Naive thymus-derived CD8-positive, alpha-beta T cell (primary cell): ENCODE measurements at regions not wholly inside any gene's neighbourhood (a gene's known extent, or its start where the extent isn't known, plus 50 kb on each side); places are given as distances from the start of the nearest gene placed in this dataset.
"Not testable (repeated sequence)": the region's sequence is repeated elsewhere in the genome, so short reads cannot be mapped to it uniquely, and the experiment has no call there.

Experiments used
- ATAC-seq, 2 donors: fragments of 150-1000 bp; cut with Tn5 transposase in 1 of 2; sonication (Bioruptor Pico), chemical (Tn5 transposase) in 1 of 2; 1 replicate in 1 of 2; 2 replicates in 1 of 2; pipeline ENCODE4 v1.10.0; 2021; ENCODE audit warnings: mild to moderate bottlenecking in 2 of 2, moderate library complexity in 2 of 2
- POLR2A ChIA-PET: fragments of 350-600 bp; sonication (Branson Sonifier 250); formaldehyde crosslinking; loops from one replicate; lab custom pipeline; 2021; ENCODE audit warnings: antibody characterized with exemption; lab: Charles Lee
- DNase-seq, 10 donors: peaks; one replicate each; pipeline versions ENCODE4 v3.0.0 to v3.0.0-alpha.2; 2020 to 2022
- H3K27ac Mint-ChIP-seq, 10 donors: one replicate each; pipeline ENCODE4 v1.8.0; 2020 to 2022; ENCODE audit warnings: mild to moderate bottlenecking in 10 of 10, mixed read lengths in 10 of 10, moderate library complexity in 4 of 10, inconsistent platforms in 1 of 10
- H3K27me3 Mint-ChIP-seq, 5 donors: one replicate each; pipeline ENCODE4 v1.8.0; 2021 to 2022; ENCODE audit warnings: mixed read lengths in 5 of 5
- H3K36me3 Mint-ChIP-seq, 3 donors: one replicate each; pipeline ENCODE4 v1.8.0; 2020 to 2022; ENCODE audit warnings: mixed read lengths in 3 of 3, mild to moderate bottlenecking in 2 of 3, inconsistent platforms in 1 of 3
- H3K4me1 Mint-ChIP-seq, 4 donors: one replicate each; pipeline ENCODE4 v1.8.0; 2021 to 2022; ENCODE audit warnings: mixed read lengths in 4 of 4
- H3K4me3 Mint-ChIP-seq, 10 donors: one replicate each; pipeline ENCODE4 v1.8.0; 2020 to 2022; ENCODE audit warnings: mild to moderate bottlenecking in 10 of 10, mixed read lengths in 10 of 10, moderate library complexity in 6 of 10, inconsistent platforms in 1 of 10
- H3K9me3 Mint-ChIP-seq, 9 donors: one replicate each; pipeline ENCODE4 v1.8.0; 2020 to 2022; ENCODE audit warnings: mixed read lengths in 9 of 9, mild to moderate bottlenecking in 3 of 9, inconsistent platforms in 1 of 9, moderate library complexity in 1 of 9

GRCh38 chr15:59819092-59819491, 130.0 kb upstream of the BNIP2 start:
- H3K27ac Mint-ChIP-seq = peak overlapping the region in 1 of 10 donors; percentile 1

DNA sequence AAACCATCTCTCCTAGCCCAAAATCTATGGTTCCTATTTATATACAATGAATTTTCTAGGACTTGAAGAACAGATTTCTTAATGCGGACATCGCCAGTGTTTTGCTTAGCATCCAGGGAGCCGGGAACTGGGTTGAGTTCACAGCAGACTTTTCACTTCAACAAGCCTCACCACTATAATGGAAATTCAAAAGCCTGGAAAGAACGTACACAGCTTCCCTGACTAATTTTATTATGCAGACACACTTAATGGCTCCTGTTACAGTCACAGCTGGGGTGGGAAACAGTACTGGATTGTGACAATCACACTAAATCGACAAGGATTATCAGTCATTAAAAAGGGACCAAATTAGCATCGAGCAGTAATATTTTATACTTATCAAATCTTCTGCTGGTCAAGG, 129.2 kb upstream of the BNIP2 start:
- H3K4me1 Mint-ChIP-seq = peaks cover 10 to 24% (median 20%) of the 10 kb centered on the region in 4 donors
- peaks cover 0 to 8% (median 0%) of the 10 kb centered on the region in 5 donors for H3K27me3 Mint-ChIP-seq
- ATAC-seq = no peak
- no peak for DNase-seq
- no peak overlapping the region for H3K4me3 Mint-ChIP-seq
- POLR2A ChIA-PET = interaction anchor here (0.5 kb wide), 1 partner anchor 580 kb away, joined by 3 read pairs; the partner anchor contains the start of gene ANXA2
- no peak overlapping the region for H3K27ac Mint-ChIP-seq
- H3K9me3 Mint-ChIP-seq = peaks cover 0 to 4% (median 0%) of the 10 kb centered on the region in 9 donors
- H3K36me3 Mint-ChIP-seq = peaks cover 0 to 2% (median 0%) of the 10 kb centered on the region in 3 donors

More at GRCh38 chr15:59819092-59819491, 130.0 kb upstream of the BNIP2 start:
- peaks cover 0 to 9% (median 0%) of the 10 kb centered on the region in 9 donors for H3K9me3 Mint-ChIP-seq
- no peak for DNase-seq
- peaks cover 10 to 18% (median 14%) of the 10 kb centered on the region in 4 donors for H3K4me1 Mint-ChIP-seq
- POLR2A ChIA-PET = interaction anchor here (0.5 to 0.6 kb wide), 2 partner anchors 20 to 579 kb away, joined by 3 read pairs; partner anchors contain the start of gene ANXA2
- peaks cover 0 to 7% (median 0%) of the 10 kb centered on the region in 3 donors for H3K36me3 Mint-ChIP-seq
- H3K27me3 Mint-ChIP-seq = peaks cover 0 to 10% (median 0%) of the 10 kb centered on the region in 5 donors
- ATAC-seq = no peak
- no peak overlapping the region for H3K4me3 Mint-ChIP-seq

DNA sequence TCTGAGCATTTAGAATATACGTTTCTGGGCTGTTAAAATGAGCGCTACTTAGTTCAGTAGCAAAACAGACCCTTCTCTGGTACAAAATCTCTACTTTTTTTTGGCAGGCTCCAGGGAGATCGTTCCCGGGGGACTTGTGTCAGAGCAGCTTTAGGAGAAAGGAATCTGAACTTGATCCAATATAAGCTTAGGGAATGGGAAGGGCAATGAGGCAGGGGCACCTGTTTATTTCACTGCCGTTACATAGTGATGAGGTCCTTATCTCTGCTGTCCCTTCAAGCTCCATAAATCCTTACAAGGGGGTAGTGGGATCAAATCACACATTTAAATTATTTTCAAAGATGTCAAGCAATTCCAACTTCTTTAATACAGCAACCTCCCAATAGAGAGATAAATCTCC, 128.7 kb upstream of the BNIP2 start:
- H3K9me3 Mint-ChIP-seq = no peaks in the 10 kb centered on the region
- peaks cover 12 to 29% (median 25%) of the 10 kb centered on the region in 4 donors for H3K4me1 Mint-ChIP-seq
- H3K27ac Mint-ChIP-seq = no peak overlapping the region
- H3K4me3 Mint-ChIP-seq = no peak overlapping the region
- DNase-seq (no peak), ATAC-seq (no peak)
- H3K27me3 Mint-ChIP-seq = peaks cover 0 to 8% (median 0%) of the 10 kb centered on the region in 5 donors
- H3K36me3 Mint-ChIP-seq = no peaks in the 10 kb centered on the region
- POLR2A ChIA-PET = no interaction called here

- peak overlapping the region in 3 of 10 donors; percentile 35 to 76 (median 45) for H3K27ac Mint-ChIP-seq
Measured at GRCh38 chr15:59817053-59817452, 127.9 kb upstream of the BNIP2 start.

DNA sequence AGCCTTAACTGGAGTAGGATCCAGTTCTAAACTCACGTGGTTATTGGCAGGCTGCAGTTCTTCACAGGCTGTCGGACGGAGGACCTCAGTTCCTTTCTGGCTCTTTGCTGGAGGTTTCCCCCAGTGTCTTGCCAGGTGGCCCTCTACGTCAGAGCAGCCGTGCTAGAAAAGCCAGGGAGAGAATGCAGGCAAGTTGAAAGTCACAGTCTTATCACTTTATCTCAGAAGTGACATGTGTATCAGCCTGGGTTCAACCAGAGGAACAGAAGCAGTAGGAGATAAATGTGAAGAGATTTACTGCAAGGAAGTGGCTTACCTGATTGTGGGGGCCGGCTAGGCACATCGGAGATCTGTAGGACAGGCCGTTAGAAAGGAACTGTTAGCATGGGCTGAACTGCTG, 125.3 kb upstream of the BNIP2 start:
- H3K27me3 Mint-ChIP-seq = peaks cover 0 to 2% (median 0%) of the 10 kb centered on the region in 5 donors
- no peaks in the 10 kb centered on the region for H3K36me3 Mint-ChIP-seq
- peak overlapping the region; percentile 64 to 94 (median 90) for H3K27ac Mint-ChIP-seq
- DNase-seq (peak in 9 of 10 donors; percentile 11 to 71 (median 66)), ATAC-seq (peak; percentile 92 to 97)
- peaks cover 0 to 2% (median 0%) of the 10 kb centered on the region in 9 donors for H3K9me3 Mint-ChIP-seq
- POLR2A ChIA-PET = interaction anchor here (0.6 to 1.4 kb wide), 2 partner anchors 11 kb away, joined by 3 to 9 read pairs; no protein-coding TSS in a partner anchor
- H3K4me1 Mint-ChIP-seq = peaks cover 16 to 38% (median 28%) of the 10 kb centered on the region in 4 donors
- peak overlapping the region; percentile 34 to 70 (median 59) for H3K4me3 Mint-ChIP-seq

More at GRCh38 chr15:59817053-59817452, 127.9 kb upstream of the BNIP2 start:
- DNase-seq (no peak), ATAC-seq (no peak)
- H3K4me1 Mint-ChIP-seq = peaks cover 16 to 37% (median 28%) of the 10 kb centered on the region in 4 donors
- H3K27me3 Mint-ChIP-seq = peaks cover 0 to 7% (median 0%) of the 10 kb centered on the region in 5 donors
- no peak overlapping the region for H3K4me3 Mint-ChIP-seq
- H3K36me3 Mint-ChIP-seq = no peaks in the 10 kb centered on the region
- no peaks in the 10 kb centered on the region for H3K9me3 Mint-ChIP-seq
- POLR2A ChIA-PET = no interaction called here

GRCh38 chr15:59812889-59813288, 123.8 kb upstream of the BNIP2 start:
- H3K27me3 Mint-ChIP-seq = peaks cover 0 to 2% (median 0%) of the 10 kb centered on the region in 5 donors
- no peaks in the 10 kb centered on the region for H3K36me3 Mint-ChIP-seq
- peaks cover 0 to 4% (median 0%) of the 10 kb centered on the region in 9 donors for H3K9me3 Mint-ChIP-seq
- no peak for ATAC-seq
- no peak for DNase-seq
- peak overlapping the region in 7 of 10 donors; percentile 0 to 88 (median 54) for H3K27ac Mint-ChIP-seq
- peaks cover 16 to 36% (median 28%) of the 10 kb centered on the region in 4 donors for H3K4me1 Mint-ChIP-seq
- H3K4me3 Mint-ChIP-seq = peak overlapping the region in 3 of 10 donors; percentile 8 to 62 (median 33)
- POLR2A ChIA-PET = interaction anchor here (1.2 to 1.6 kb wide), 3 partner anchors 9 to 21 kb away, joined by 4 to 9 read pairs (median 6); no protein-coding TSS in a partner anchor

DNA sequence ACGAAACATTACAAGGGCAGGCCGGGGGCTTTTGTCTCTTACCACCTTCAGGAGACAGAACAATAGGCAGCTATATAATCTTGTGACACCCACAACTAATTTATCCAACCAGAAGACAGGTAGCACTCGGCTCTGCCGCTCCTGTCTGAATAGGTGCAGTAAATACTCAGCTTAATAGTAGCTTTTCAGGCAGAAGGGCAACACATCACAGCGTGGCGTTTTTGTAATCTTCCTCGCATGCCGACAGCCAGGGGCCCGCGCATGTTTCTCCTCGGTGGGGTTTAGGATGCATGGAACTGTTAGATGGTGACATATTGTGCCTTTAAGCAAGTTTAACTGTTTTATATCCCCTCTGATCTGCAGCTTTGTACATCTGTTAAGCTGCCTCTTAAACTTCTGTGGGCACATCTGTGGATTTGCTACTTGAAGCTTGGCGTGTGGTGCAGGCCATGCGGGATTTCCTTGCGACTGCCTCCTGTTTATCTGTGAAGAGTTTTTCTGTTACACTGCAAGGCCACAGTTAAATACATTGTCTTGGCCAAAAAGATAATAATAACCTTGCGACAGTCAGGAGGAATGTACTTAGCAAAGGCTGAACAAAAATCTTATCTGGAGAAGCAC, 123.2 kb upstream of the BNIP2 start:
- ATAC-seq (no peak), DNase-seq (no peak)
- Mint-ChIP-seq H3K27me3 (peaks cover 0 to 2% (median 0%) of the 10 kb centered on the region in 5 donors), H3K36me3 (no peaks in the 10 kb centered on the region), H3K9me3 (peaks cover 0 to 6% (median 0%) of the 10 kb centered on the region in 9 donors), H3K4me3 (peak overlapping the region in 2 of 10 donors; percentile 8 to 9), H3K27ac (peak overlapping the region in 8 of 10 donors; percentile 0 to 68 (median 24)), H3K4me1 (peaks cover 16 to 36% (median 28%) of the 10 kb centered on the region in 4 donors)
- POLR2A ChIA-PET = interaction anchor here (1.2 to 1.6 kb wide), 2 partner anchors 9 to 21 kb away, joined by 4 to 6 read pairs; no protein-coding TSS in a partner anchor

DNA sequence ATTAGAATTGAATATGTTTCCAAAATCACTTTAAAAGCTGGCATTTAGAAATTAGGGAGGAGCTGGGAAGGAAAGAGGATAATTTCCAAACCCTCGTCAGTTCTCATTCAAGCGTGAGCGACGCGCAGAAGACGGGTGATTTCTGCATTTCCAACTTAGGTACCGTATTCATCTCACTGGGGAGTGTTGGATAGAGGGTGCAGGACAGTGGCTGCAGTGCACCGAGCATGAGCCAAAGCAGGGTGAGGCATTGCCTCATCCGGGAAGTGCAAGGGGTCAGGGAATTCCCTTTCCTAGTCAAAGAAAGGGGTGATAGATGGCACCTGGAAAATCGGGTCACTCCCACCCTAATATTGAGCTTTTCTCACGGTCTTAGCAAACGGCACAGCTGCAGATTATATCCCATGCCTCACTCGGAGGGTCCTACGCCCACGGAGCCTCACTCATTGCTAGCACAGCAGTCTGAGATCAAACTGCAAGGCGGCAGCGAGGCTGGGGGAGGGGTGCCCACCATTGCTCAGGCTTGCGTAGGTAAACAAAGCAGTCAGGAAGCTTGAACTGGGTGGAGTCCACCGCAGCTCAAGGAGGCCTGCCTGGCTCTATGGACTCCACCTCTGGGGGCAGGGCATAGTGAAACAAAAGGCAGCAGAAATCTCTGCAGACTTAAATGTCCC, 114.3 kb upstream of the BNIP2 start:
- Mint-ChIP-seq H3K36me3 (peaks cover 3 to 19% (median 15%) of the 10 kb centered on the region in 3 donors), H3K9me3 (peaks cover 0 to 42% (median 21%) of the 10 kb centered on the region in 9 donors), H3K4me1 (peaks cover 30 to 59% (median 57%) of the 10 kb centered on the region in 4 donors), H3K4me3 (peak overlapping the region; percentile 68 to 88 (median 84)), H3K27ac (peak overlapping the region; percentile 82 to 99 (median 98))
- peak; percentile 60 to 69 for ATAC-seq
- POLR2A ChIA-PET = interaction anchor here (0.7 to 3.3 kb wide), 17 partner anchors 9 to 173 kb away, joined by 3 to 39 read pairs (median 4); partner anchors contain the start of gene BNIP2
- H3K27me3 Mint-ChIP-seq = not testable (repeated sequence)
- peak; percentile 58 to 96 (median 86) for DNase-seq

DNA sequence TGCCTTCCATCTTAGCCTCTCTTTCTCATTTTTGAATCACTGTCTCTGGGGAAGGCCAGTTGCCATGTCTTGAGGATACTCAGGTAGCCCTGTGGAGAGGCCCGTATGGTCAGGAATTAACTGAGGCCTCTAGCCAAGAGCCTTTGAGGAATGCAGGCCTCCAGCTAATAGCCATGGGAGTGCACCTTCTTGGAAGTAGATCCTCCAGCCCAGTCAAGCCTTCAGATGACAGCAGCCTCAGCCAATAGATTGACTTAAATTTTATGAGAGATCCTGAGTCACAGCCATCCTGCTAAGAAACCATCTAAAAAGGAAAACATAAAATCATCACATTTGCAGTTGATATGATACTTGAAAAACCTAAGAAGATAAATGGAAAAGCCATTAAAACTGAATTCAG, 112.5 kb upstream of the BNIP2 start:
- Mint-ChIP-seq H3K36me3 (peaks cover 3 to 19% (median 15%) of the 10 kb centered on the region in 3 donors), H3K4me1 (peaks cover 35 to 75% (median 72%) of the 10 kb centered on the region in 4 donors), H3K27me3 (no peaks in the 10 kb centered on the region), H3K9me3 (peaks cover 0 to 35% (median 21%) of the 10 kb centered on the region in 9 donors), H3K27ac (peak overlapping the region; percentile 79 to 99 (median 89)), H3K4me3 (peak overlapping the region in 6 of 10 donors; percentile 30 to 61 (median 52))
- DNase-seq = no peak
- POLR2A ChIA-PET = interaction anchor here (1.3 to 3.3 kb wide), 3 partner anchors 10 to 42 kb away, joined by 3 to 39 read pairs (median 4); no protein-coding TSS in a partner anchor
- ATAC-seq = no peak

DNA sequence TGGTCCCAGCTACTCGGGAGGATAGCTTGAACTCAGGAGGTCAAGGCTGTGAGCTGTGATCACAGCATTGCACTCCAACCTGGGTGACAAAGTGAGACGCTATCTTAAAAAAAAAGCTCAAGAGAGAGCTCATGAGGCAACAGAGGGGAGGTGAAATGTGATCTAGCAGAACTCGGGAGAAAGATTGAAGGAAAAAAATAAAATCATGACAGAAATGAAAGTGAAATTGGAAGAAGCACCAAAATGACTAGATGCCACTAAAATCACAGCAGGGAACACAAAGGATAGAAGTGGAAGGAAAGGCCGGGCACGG, 109.4 kb upstream of the BNIP2 start:
- POLR2A ChIA-PET = interaction anchor here (0.7 to 2.4 kb wide), 2 partner anchors 20 to 34 kb away, joined by 3 to 6 read pairs; no protein-coding TSS in a partner anchor
- DNase-seq = peak in 2 of 10 donors; percentile 27 to 39
- H3K9me3 Mint-ChIP-seq = peaks cover 0 to 11% (median 2%) of the 10 kb centered on the region in 9 donors

DNA sequence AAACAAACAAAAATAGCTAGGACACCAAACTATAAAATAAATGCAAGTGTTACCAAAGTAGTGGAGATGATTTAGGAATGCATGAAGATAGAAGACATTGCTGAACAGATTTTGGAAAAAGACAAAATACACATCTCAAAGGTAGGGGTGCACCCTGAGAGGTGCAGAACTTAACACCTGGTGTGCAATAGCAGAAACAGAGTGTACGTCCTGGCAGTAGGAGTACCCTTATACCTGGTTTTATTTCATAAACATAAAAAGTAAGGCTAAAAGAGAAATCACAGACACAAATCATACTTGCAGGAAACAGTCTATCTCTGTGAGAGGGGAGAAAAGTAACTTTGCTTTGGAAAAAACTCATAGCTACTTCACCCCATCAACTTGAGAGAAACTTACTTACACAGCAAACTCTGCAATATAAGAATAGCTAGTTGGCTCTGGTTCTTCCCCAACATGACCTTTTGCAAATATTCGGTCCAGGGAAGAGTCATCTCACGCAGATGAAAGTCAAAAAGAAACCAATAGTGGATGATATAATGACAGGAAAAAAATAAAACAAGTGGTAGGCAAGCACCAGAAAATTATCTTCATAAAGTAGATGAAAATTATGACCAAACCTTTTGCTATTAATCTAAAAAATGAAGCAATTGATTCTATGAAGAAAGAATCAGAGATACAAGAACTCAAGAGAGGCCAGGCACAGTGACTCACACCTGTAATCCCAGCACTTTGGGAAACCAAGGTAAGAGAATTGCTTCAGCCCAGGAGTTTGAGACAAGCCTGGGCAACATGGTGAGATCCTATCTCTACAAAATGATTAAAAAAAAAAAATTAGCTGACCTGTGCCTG, 108.9 kb upstream of the BNIP2 start:
- ATAC-seq = peak; percentile 4 to 10
- peak overlapping the region; percentile 76 to 94 (median 89) for H3K27ac Mint-ChIP-seq

More for the DNA sequence above, 109.4 kb upstream of the BNIP2 start:
- peaks cover 0 to 6% (median 0%) of the 10 kb centered on the region in 3 donors for H3K36me3 Mint-ChIP-seq
- peaks cover 0 to 1% (median 0%) of the 10 kb centered on the region in 5 donors for H3K27me3 Mint-ChIP-seq
- H3K4me3 Mint-ChIP-seq = peak overlapping the region; percentile 37 to 77 (median 64)
- ATAC-seq = peak; percentile 28 to 40
- H3K4me1 Mint-ChIP-seq = peaks cover 37 to 79% (median 75%) of the 10 kb centered on the region in 4 donors
- H3K27ac Mint-ChIP-seq = peak overlapping the region; percentile 76 to 94 (median 89)

More for the DNA sequence above, 108.9 kb upstream of the BNIP2 start:
- DNase-seq = no peak
- POLR2A ChIA-PET = interaction anchor here (2.4 kb wide), 1 partner anchor 33 kb away, joined by 6 read pairs; no protein-coding TSS in a partner anchor
- H3K27me3 Mint-ChIP-seq = peaks cover 0 to 1% (median 0%) of the 10 kb centered on the region in 5 donors
- peak overlapping the region; percentile 37 to 77 (median 64) for H3K4me3 Mint-ChIP-seq
- H3K36me3 Mint-ChIP-seq = no peaks in the 10 kb centered on the region
- peaks cover 32 to 79% (median 75%) of the 10 kb centered on the region in 4 donors for H3K4me1 Mint-ChIP-seq
- peaks cover 0 to 6% (median 0%) of the 10 kb centered on the region in 9 donors for H3K9me3 Mint-ChIP-seq
